ENCODE measurements at regions not wholly inside any gene's neighbourhood (a gene's known extent, or its start where the extent isn't known, plus 50 kb on each side); places are given as distances from the start of the nearest gene placed in this dataset.

GRCh38 chr13:71382285-71382684 is 484.7 kb downstream of the DACH1 start:
- no peak overlapping the region for H3K4me3 ChIP-seq (ENCODE audit: low read depth, low read length)
- FAIRE-seq: no peak
- DNase-seq (ENCODE audit: low read depth): no peak
- TF ChIP-seq CTCF (IDR thresholded peaks at IDR 0.05; ENCODE audit: insufficient read depth, low read length, severe bottlenecking): no peak
- H3K27me3 ChIP-seq (ENCODE audit: control insufficient read depth, insufficient read depth, low read length): no peaks in the 10 kb centered on the region
- no peaks in the 10 kb centered on the region for H3K36me3 ChIP-seq (ENCODE audit: control insufficient read depth, insufficient read depth, low read length)

GRCh38 chr13:71380191-71380590 is 486.8 kb downstream of the DACH1 start:
- TF ChIP-seq CTCF (IDR thresholded peaks at IDR 0.05; ENCODE audit: insufficient read depth, low read length, severe bottlenecking): no peak
- H3K4me3 ChIP-seq (ENCODE audit: low read depth, low read length): no peak overlapping the region
- FAIRE-seq (no peak), DNase-seq (ENCODE audit: low read depth) (no peak)
- no peaks in the 10 kb centered on the region for H3K27me3 ChIP-seq (ENCODE audit: control insufficient read depth, insufficient read depth, low read length)
- no peaks in the 10 kb centered on the region for H3K36me3 ChIP-seq (ENCODE audit: control insufficient read depth, insufficient read depth, low read length)

GRCh38 chr13:71378961-71379905 is 487.8 kb downstream of the DACH1 start:
- FAIRE-seq (no peak), DNase-seq (ENCODE audit: low read depth) (peak; percentile 60)
- no peak for TF ChIP-seq CTCF (IDR thresholded peaks at IDR 0.05; ENCODE audit: insufficient read depth, low read length, severe bottlenecking)
- H3K27me3 ChIP-seq (ENCODE audit: control insufficient read depth, insufficient read depth, low read length): no peaks in the 10 kb centered on the region
- H3K36me3 ChIP-seq (ENCODE audit: control insufficient read depth, insufficient read depth, low read length): no peaks in the 10 kb centered on the region
- no peak overlapping the region for H3K4me3 ChIP-seq (ENCODE audit: low read depth, low read length)

- no peak for TF ChIP-seq CTCF (IDR thresholded peaks at IDR 0.05; ENCODE audit: insufficient read depth, low read length, severe bottlenecking)
- DNase-seq (ENCODE audit: low read depth) (peak; percentile 37), FAIRE-seq (no peak)
Observed at GRCh38 chr13:71374471-71375049, 492.4 kb downstream of the DACH1 start.

GRCh38 chr13:71368336-71368735 is 498.7 kb downstream of the DACH1 start:
- no peak for TF ChIP-seq CTCF (IDR thresholded peaks at IDR 0.05; ENCODE audit: insufficient read depth, low read length, severe bottlenecking)
- no peaks in the 10 kb centered on the region for H3K36me3 ChIP-seq (ENCODE audit: control insufficient read depth, insufficient read depth, low read length)
- H3K27me3 ChIP-seq (ENCODE audit: control insufficient read depth, insufficient read depth, low read length): no peaks in the 10 kb centered on the region
- DNase-seq (ENCODE audit: low read depth): no peak
- no peak overlapping the region for H3K4me3 ChIP-seq (ENCODE audit: low read depth, low read length)
- no peak for FAIRE-seq

More at GRCh38 chr13:71374471-71375049, 492.4 kb downstream of the DACH1 start:
- H3K4me3 ChIP-seq (ENCODE audit: low read depth, low read length): no peak overlapping the region
- no peaks in the 10 kb centered on the region for H3K27me3 ChIP-seq (ENCODE audit: control insufficient read depth, insufficient read depth, low read length)
- no peaks in the 10 kb centered on the region for H3K36me3 ChIP-seq (ENCODE audit: control insufficient read depth, insufficient read depth, low read length)

All from bronchial epithelial cell (primary cell).